ENCODE measurements at regions not wholly inside any gene's neighbourhood (a gene's known extent, or its start where the extent isn't known, plus 50 kb on each side); places are given as distances from the start of the nearest gene placed in this dataset.

DNA sequence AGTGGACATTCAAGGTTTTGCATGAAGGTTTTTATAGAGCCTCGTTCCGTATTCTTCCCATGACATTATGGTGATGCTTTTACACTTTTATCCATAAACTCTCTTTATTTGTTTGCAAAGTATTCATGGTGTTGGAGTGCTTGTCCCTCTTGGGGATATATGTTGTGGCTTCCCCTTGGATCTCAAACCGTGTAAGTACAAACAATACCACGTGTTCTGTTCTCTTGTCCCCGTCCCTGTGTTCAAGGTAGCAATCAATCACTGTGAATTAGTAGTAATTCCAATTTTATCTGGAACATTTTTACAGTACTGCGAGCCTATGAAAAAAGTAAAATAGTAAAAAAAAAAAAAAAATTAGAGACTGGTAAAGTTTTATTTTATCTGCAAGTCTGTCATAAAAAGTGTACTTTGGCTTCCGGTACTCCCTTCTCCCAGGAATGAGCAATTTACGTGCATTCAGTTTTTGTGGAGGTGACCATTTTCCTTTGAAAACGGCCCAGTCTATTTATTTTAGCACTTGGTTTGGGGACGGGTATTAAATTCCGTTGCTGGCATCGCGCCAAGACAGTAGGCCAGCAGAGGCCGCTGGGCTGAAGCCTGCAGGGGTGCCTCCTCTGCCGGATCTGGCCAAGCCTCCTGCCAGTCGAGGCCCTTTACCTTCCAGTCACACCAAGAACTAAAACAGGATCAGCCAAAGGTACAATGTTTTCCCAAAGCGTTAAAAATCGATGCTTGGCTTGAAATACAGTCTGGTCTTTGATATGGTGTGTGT is 175.7 kb downstream of the SOCS6 start:
- Histone ChIP-seq H3K4me3 (no peak overlapping the region), H3K36me3 (no peaks in the 10 kb centered on the region), H3K27me3 (no peaks in the 10 kb centered on the region), H3K9me3 (no peaks in the 10 kb centered on the region)
- DNase-seq = peak; percentile 59

DNA sequence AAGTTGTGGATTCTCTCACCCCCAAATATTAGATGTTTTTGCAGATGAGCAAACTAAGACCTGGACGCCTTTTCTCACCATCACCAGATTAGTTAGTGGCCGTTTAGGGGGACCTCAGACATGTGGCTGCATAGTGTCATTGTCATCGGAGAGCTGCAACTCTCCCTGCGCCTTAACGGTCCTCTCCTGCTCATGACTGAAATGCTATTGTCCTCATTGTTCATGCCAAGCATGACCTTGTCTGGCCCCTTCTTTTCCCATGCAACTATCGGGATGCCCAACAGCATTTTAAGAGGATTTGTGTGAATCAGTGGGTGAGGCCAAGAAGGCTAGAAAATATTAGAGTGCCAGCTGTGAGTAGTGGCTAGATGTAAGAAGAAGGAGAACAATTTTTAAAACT is 174.2 kb downstream of the SOCS6 start:
- no peak overlapping the region for H3K4me3 ChIP-seq

DNA sequence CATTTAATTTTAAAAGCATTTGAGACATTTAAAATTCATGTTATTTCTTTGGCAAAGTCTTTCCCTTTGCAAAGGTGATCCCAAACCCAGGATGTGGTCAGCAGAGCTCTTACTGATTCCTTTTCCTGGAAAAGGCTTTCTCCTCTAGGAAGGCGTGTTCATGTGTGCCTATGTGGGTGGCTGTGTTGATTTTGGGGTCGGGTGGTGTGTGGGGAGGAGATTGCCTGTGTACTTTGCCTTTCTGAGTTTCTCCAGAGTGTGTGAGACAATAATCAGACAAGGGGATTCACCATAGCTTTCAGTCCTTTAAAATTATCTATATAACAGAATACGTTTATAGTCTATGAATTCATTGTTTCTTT is 173.2 kb downstream of the SOCS6 start:
- no peak for DNase-seq
- no peaks in the 10 kb centered on the region for H3K9me3 ChIP-seq
- no peaks in the 10 kb centered on the region for H3K27me3 ChIP-seq
- no peak overlapping the region for H3K4me3 ChIP-seq
- no peaks in the 10 kb centered on the region for H3K36me3 ChIP-seq

More for the DNA sequence above, 174.2 kb downstream of the SOCS6 start:
- H3K27me3 ChIP-seq = no peaks in the 10 kb centered on the region
- H3K9me3 ChIP-seq = no peaks in the 10 kb centered on the region
- no peaks in the 10 kb centered on the region for H3K36me3 ChIP-seq
- no peak for DNase-seq

DNA sequence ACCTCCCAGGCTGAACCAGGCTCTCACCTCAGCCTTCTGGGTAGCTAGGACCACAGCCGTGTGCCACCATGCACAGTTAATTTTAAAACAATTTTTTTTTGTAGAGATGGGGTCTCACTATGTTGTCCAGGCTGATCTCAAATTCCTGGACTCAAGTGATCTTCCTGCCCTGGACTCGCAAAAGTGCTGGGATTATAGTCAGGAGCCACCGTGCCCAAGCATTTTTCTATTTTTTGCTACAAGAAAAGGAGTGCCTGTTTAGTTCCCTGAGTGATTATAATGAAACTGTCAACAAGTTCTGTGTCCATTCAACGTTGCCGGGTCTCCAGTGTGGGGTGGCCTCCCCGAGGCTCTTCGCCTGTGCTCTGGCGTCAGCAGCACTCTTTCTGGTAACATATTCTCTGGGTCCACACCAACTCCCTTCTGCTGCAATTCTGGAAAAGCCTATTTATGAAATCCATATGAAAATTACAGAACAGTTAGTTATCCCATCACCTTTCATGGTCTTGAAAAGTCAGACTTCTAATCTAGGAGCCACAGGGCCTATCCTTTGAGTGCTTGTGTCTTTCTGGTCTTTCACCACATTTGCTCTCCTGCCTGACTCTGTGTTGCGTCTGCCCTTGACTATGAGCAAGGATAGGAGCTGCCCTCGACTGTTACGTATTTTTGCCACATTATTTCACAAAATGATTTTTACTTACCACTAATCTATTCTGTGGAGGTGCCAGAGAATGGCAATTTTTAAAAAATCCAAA is 172.7 kb downstream of the SOCS6 start:
- no peaks in the 10 kb centered on the region for H3K9me3 ChIP-seq
- no peaks in the 10 kb centered on the region for H3K36me3 ChIP-seq
- H3K27me3 ChIP-seq = no peaks in the 10 kb centered on the region
- no peak for DNase-seq
- no peak overlapping the region for H3K4me3 ChIP-seq

DNA sequence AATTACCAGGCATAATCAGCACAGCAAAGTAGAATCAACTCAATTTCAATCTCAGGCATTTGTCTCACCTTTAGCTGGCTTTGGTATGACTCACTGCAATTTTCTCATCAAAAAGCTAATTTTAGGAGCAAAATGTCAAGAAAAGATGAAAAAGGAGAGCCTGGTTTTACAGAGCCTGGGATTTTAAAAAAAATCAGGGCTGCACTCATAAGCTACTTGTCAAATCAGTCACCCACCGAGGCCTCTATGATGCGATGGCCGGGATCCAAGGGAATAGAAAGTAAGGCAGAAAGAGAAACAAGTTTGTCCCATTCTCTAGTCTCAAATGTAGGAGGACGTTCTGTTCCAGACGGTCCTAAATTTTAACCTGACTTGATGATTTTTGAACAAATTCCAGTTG is 170.9 kb downstream of the SOCS6 start:
- Histone ChIP-seq H3K27me3 (no peaks in the 10 kb centered on the region), H3K9me3 (no peaks in the 10 kb centered on the region), H3K36me3 (no peaks in the 10 kb centered on the region), H3K4me3 (no peak overlapping the region)
- DNase-seq = no peak

DNA sequence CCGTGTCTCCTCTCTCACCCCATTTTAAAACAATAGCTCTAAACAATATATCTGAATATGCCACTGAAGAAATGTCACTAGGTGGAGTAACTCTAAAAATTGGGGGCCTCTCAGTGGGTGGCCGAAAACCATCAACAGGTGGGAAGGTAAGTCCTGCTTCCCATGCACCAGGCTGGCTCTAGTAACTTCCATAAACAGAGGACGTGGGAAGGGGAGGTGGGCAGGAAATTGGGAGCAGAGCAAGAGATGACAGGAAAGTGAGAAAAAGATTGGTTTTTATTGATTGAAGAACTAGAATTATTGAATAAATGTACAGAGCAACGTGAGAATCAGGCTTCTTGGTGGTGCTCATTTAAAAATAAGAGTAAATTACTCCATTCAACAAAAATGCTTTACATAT is 170.4 kb downstream of the SOCS6 start:
- no peak for DNase-seq
- Histone ChIP-seq H3K36me3 (no peaks in the 10 kb centered on the region), H3K4me3 (no peak overlapping the region), H3K27me3 (no peaks in the 10 kb centered on the region), H3K9me3 (no peaks in the 10 kb centered on the region)

DNA sequence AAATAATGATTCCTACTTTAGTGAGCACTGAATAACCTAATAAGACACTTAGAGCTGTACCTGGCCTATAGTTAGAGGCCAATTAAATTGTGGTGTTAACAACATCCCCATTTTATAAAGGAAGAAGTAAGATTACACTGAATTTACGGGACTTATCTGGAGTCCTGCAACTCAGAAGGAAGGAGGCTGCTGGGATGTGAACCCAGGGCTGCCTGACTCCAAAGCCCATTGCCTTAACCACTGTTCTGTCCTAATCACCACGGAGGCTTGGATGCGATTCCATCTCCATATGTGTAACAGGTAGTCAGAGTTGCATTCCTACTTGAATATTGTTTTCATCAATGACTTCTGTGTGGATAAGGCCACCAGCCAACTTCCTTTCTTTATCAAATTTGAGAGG is 168.9 kb downstream of the SOCS6 start:
- no peak for DNase-seq

DNA sequence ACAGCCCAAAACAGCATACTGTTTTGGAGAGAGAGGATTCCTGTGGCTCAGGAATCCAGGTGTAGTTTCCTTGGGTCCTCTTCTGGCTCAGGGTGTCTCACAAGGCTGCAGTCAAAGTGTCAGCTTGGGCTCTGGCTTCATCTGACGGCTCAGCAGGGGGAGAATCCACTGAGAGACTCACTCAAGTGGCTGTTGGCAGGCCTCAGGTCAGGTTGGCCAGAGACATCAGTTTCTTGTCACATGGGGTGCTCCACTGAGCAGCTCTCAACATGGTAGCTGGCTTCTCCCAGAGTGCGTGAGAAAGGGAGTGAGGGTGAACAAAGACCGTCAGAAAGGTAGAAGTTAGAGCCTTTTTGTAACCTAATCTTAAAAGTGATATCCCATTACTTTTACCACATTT is 168.4 kb downstream of the SOCS6 start:
- no peaks in the 10 kb centered on the region for H3K9me3 ChIP-seq
- H3K36me3 ChIP-seq = no peaks in the 10 kb centered on the region
- no peak overlapping the region for H3K4me3 ChIP-seq
- no peaks in the 10 kb centered on the region for H3K27me3 ChIP-seq
- no peak for DNase-seq

More for the DNA sequence above, 168.9 kb downstream of the SOCS6 start:
- Histone ChIP-seq H3K36me3 (no peaks in the 10 kb centered on the region), H3K9me3 (no peaks in the 10 kb centered on the region), H3K27me3 (no peaks in the 10 kb centered on the region), H3K4me3 (no peak overlapping the region)

DNA sequence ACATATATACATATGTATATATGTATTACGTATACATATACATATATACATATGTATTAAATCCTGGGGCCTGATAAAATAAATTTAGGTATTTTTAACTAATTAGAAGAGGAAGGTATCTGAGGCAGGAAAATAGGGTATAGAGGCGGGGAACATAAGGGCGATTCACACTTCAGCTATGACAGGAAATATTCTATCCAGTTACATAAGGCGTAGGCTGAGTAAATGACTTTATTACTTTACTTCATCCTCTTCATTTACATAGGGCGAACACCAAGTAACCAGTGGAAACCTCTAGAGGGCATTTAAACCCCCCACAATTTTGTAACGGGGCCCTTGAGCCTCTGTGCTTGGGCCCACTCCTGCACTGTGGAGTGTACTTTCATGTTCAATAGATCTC is 167.5 kb downstream of the SOCS6 start:
- no peak for DNase-seq
- Histone ChIP-seq H3K4me3 (no peak overlapping the region), H3K27me3 (no peaks in the 10 kb centered on the region), H3K9me3 (no peaks in the 10 kb centered on the region), H3K36me3 (no peaks in the 10 kb centered on the region)

DNA sequence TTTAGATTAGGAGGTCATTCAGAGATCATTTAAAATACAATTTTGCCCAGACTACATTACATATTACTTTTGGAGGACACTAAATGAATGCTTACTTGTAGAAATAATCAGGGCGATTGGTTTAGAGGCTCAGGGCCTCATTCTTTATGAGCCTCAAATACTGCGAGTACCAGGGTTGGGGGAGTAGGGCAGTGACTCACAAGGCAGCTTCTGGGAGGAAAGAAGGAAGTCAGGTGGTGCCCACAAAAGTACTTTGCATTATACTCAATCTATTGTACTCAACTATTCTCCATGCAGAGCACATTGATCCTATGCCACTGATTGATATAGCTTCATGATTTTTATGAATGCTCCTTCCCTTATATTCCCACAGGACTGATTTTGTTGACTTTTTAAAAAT is 166.9 kb downstream of the SOCS6 start:
- DNase-seq = no peak
- no peaks in the 10 kb centered on the region for H3K27me3 ChIP-seq
- H3K4me3 ChIP-seq = no peak overlapping the region
- no peaks in the 10 kb centered on the region for H3K36me3 ChIP-seq
- H3K9me3 ChIP-seq = no peaks in the 10 kb centered on the region

DNA sequence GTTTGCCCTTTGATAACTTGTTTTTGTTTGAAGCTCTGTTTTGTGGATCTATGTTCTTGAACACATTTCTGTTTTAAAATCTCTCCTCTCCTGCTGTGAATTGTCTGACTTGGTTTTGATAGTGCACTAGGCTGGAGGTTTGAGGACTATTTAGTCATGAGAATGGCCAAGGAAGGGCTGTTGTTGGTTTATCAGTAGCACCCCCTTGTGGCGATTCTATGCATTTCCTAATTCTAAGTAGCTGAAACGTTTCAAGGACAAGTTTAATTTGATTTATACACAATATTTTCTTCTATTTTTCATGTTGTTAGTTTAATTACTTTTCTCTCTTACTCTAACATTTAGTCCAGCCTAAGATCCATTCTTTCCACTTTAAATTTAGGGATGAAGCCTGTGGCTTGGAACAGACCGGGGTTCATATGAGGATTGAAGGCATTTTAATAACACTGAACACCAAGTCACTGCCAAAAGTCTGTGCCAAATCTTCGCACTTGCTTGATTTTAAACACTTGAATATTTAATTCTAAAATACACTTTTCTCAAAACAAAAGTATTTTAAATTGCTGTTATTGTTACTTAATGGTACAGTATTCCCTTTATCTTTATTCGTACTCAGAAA is 166.0 kb downstream of the SOCS6 start:
- no peaks in the 10 kb centered on the region for H3K27me3 ChIP-seq
- no peaks in the 10 kb centered on the region for H3K9me3 ChIP-seq
- no peak for DNase-seq
- no peaks in the 10 kb centered on the region for H3K36me3 ChIP-seq
- no peak overlapping the region for H3K4me3 ChIP-seq

DNA sequence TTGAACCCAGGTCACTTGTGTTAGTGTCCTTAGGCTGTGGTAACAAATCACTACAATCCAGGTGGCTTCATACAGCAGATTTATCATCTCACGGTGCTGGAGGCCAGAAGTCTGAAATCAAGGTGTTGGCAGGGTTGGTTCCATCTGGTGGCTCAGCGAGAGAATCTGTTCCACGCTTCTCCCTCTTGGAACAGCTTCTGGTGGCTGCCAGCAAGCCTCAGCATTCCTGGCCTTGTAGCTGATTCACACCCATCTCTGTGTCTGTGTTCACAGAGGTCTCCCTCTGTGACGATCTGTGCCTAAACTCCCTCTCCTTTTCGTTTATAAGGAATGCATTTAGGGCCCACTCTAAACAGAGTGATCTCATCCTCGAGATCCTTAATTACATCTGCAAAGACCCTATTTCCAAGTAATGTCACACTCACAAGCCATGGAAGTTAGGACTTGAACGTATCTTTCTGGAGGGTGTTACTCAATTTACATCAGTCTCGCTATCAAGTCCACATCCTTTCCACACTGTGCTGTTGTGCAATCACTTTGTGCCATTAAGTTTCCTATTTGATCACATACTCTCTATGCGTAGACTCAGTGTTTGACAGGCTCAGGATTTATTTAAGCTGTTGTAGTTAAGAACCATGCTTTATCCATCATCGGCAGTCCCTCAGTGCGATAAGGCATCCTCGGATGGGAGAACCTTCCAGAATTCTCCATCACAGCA is 164.4 kb downstream of the SOCS6 start:
- H3K4me3 ChIP-seq = no peak overlapping the region
- H3K9me3 ChIP-seq = no peaks in the 10 kb centered on the region
- DNase-seq = no peak
- H3K27me3 ChIP-seq = no peaks in the 10 kb centered on the region
- H3K36me3 ChIP-seq = no peaks in the 10 kb centered on the region

DNA sequence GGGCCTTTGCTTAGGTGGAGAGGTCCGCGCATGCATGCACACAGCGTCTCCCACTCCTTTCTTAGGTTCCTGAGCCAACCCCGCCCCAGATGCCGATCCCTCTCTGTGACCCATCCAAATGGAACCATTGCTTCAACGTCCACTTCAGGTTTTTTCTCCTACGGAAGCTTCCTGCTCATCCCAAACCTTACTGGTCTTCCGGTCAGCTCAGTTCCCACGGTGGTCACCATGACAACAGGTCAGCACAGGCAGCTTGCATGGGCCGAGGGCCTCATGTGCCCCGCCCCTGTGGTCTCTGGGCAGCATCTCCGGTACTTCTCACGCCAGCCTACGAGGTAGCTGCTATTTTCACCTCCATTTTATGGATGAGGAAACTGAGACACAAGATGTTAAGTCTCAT is 163.7 kb downstream of the SOCS6 start:
- DNase-seq = no peak
- Histone ChIP-seq H3K9me3 (no peaks in the 10 kb centered on the region), H3K36me3 (no peaks in the 10 kb centered on the region), H3K4me3 (no peak overlapping the region), H3K27me3 (no peaks in the 10 kb centered on the region)

DNA sequence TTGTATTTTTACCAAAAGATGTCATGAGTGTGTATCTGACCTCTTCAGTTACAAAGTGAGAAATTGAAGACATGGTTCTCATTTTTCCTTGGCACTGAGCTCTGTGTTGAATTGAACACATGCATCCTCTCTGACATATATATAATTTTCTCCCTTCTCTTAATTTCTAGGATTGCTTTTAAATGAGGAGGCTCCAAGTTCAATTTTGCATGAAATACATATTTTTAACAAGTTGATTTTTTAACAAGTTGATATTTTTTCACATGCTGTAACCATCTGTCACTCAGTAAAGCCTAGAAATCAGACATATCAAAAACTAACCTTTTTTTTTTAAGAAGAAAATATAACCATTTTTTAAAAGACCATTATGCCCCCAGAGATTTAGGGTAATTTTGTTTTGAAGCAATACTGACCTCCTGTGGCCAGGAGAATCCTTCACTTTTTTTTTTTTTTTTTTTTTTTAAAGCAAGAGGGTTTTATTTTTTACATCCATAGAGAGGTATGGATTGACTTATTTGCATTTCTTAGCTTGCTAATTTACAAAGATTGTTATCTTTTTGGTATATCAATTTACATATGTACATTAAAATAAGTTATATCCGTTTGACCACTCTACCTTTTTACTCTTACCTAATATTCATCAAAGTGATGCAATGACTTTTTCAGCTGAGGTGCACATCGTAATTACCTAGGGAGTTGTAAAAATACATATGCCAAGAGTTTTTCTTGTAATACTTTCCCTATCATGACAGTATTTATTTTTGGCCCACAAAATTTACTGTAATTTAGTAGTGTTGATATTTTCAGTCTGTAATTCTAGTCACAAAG is 161.8 kb downstream of the SOCS6 start:
- DNase-seq = no peak
- no peaks in the 10 kb centered on the region for H3K27me3 ChIP-seq
- H3K9me3 ChIP-seq = no peaks in the 10 kb centered on the region
- H3K4me3 ChIP-seq = no peak overlapping the region
- no peaks in the 10 kb centered on the region for H3K36me3 ChIP-seq

DNA sequence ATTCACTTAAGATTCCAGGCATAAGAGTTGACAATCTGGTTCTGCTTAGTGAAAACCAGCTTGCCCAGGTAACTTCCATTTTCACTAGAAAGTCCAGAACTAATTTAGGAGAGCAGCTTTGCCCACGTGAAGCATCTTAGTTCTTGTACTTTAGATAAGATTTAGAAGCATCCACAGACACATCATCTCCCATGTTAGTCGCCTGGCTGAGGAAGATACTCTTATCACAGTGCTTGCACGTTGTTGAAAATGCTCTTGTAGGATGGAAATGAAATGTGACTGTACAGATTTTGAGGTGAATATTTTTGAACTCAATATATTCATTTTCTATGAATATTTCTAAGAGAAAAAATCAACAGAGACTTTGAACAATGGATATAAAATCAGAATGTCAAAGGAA is 159.7 kb downstream of the SOCS6 start:
- Histone ChIP-seq H3K27me3 (no peaks in the 10 kb centered on the region), H3K36me3 (no peaks in the 10 kb centered on the region), H3K4me3 (no peak overlapping the region), H3K9me3 (no peaks in the 10 kb centered on the region)
- no peak for DNase-seq

DNA sequence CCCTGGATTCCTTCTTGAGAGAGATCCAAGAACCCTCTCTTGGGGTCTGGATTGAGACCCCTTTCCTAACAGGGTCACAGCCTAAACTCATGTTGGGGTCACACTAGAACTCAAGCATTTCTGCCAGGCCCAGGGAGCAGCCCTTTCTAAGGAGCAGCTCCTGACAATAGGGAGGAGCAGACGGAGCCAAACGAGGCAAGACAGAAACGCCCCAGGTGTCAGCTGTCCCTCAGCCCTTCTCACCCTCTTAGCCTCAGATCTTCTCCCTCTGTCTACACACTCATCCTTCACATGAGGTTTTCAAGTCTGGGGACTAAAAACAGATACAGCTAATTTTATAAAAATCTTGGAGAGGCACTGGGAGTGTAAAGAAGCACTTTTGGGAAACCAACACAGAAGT is 157.2 kb downstream of the SOCS6 start:
- no peak overlapping the region for H3K4me3 ChIP-seq
- H3K9me3 ChIP-seq = no peaks in the 10 kb centered on the region; the same call in 1 of the 2 replicates
- no peak for DNase-seq
- no peaks in the 10 kb centered on the region for H3K27me3 ChIP-seq
- H3K36me3 ChIP-seq = no peaks in the 10 kb centered on the region

Measured in MG63 (cell line).